H9 (cell line): ENCODE measurements at regions not wholly inside any gene's neighbourhood (a gene's known extent, or its start where the extent isn't known, plus 50 kb on each side); places are given as distances from the start of the nearest gene placed in this dataset.

Source experiments
- DNase-seq: peaks from one replicate; pipeline ENCODE4 v3.0.0-alpha.2; 2017
- H2AFZ ChIP-seq: one replicate; pipeline ENCODE4 v1.6.1; 2013; ENCODE audit warnings: mild to moderate bottlenecking, low read length, control low read depth, moderate library complexity
- H2AK5ac ChIP-seq: 2 replicates; pipeline ENCODE4 v1.6.1; 2013; ENCODE audit warnings: low read length, control low read depth, mixed read lengths; ENCODE audit not compliant: insufficient read length
- H2BK120ac ChIP-seq: one replicate; pipeline ENCODE4 v1.6.1; 2013; ENCODE audit warnings: low read depth, mild to moderate bottlenecking, low read length, control low read depth, inconsistent platforms; ENCODE audit not compliant: poor library complexity, severe bottlenecking
- H2BK12ac ChIP-seq: 2 replicates; pipeline ENCODE4 v1.6.1; 2013; ENCODE audit warnings: low read length, control low read depth, mixed read lengths, low read depth; ENCODE audit not compliant: insufficient read length
- H2BK15ac ChIP-seq: 2 replicates; pipeline ENCODE4 v1.6.1; 2013; ENCODE audit warnings: low read depth, low read length, control low read depth
- H2BK20ac ChIP-seq: one replicate; pipeline ENCODE4 v1.6.1; 2013; ENCODE audit warnings: low read depth, mild to moderate bottlenecking, low read length, control low read depth, inconsistent platforms; ENCODE audit not compliant: poor library complexity, severe bottlenecking
- H2BK5ac ChIP-seq: 2 replicates; pipeline ENCODE4 v1.6.1; 2013; ENCODE audit warnings: low read length, control low read depth, mixed read lengths; ENCODE audit not compliant: insufficient read length
- H3K14ac ChIP-seq: 2 replicates; pipeline ENCODE4 v1.6.1; 2013; ENCODE audit warnings: low read length, control low read depth; ENCODE audit not compliant: insufficient read depth
- H3K18ac ChIP-seq: 2 replicates; pipeline ENCODE4 v1.6.1; 2013; ENCODE audit warnings: low read depth, mild to moderate bottlenecking, mixed read lengths, low read length, control low read depth; ENCODE audit not compliant: insufficient read length
- H3K23ac ChIP-seq: 2 replicates; pipeline ENCODE4 v1.6.1; 2013; ENCODE audit warnings: low read length, control low read depth, mixed read lengths, low read depth; ENCODE audit not compliant: insufficient read length
- H3K23me2 ChIP-seq: 2 replicates; pipeline ENCODE4 v1.6.1; 2013; ENCODE audit warnings: low read depth, mild to moderate bottlenecking, mixed read lengths, low read length, control low read depth; ENCODE audit not compliant: insufficient read length, poor library complexity, severe bottlenecking
- H3K27ac ChIP-seq: 2 replicates; pipeline ENCODE4 v1.5.1; 2013; ENCODE audit warnings: low read length, control low read depth, mixed read lengths, low read depth; ENCODE audit not compliant: insufficient read length
- H3K27me3 ChIP-seq: 2 replicates; pipeline ENCODE4 v1.6.1; 2013; ENCODE audit warnings: low read length, control low read depth, inconsistent platforms; ENCODE audit not compliant: insufficient read depth
- H3K4ac ChIP-seq: 2 replicates; pipeline ENCODE4 v1.6.1; 2013; ENCODE audit warnings: low read depth, mild to moderate bottlenecking, control low read depth, inconsistent platforms, low read length, moderate library complexity
- H3K4me1 ChIP-seq: 2 replicates; pipeline ENCODE4 v1.6.1; 2013; ENCODE audit warnings: low read length, control low read depth, inconsistent platforms; ENCODE audit not compliant: insufficient read depth
- H3K4me2 ChIP-seq: 2 replicates; pipeline ENCODE4 v1.6.1; 2013; ENCODE audit warnings: low read length, control low read depth, mixed read lengths; ENCODE audit not compliant: insufficient read length, insufficient read depth
- H3K56ac ChIP-seq: 2 replicates; pipeline ENCODE4 v1.6.1; 2013; ENCODE audit warnings: low read depth, mild to moderate bottlenecking, mixed read lengths, low read length, control low read depth; ENCODE audit not compliant: insufficient read length
- H3K79me1 ChIP-seq: 2 replicates; pipeline ENCODE4 v1.6.1; 2013; ENCODE audit warnings: low read depth, mild to moderate bottlenecking, moderate library complexity, low read length, control low read depth, inconsistent platforms; ENCODE audit not compliant: insufficient read depth, poor library complexity, severe bottlenecking
- H3K79me2 ChIP-seq: 2 replicates; pipeline ENCODE4 v1.6.1; 2013; ENCODE audit warnings: low read length, control low read depth, inconsistent platforms; ENCODE audit not compliant: insufficient read depth
- H3K9ac ChIP-seq: 2 replicates; pipeline ENCODE4 v1.6.1; 2013; ENCODE audit warnings: low read length, control low read depth, mixed read lengths; ENCODE audit not compliant: insufficient read length; ENCODE audit errors: extremely low read depth
- H3K9me3 ChIP-seq: one replicate; pipeline ENCODE4 v1.6.1; 2013; ENCODE audit warnings: low read depth, low read length, inconsistent platforms; ENCODE audit not compliant: control insufficient read depth
- H3T11ph ChIP-seq: one replicate; pipeline ENCODE4 v1.6.1; 2013; ENCODE audit warnings: mild to moderate bottlenecking, low read length, control low read depth, inconsistent platforms
- H4K20me1 ChIP-seq: one replicate; pipeline ENCODE4 v1.6.1; 2013; ENCODE audit not compliant: control insufficient read depth, insufficient read length, insufficient read depth
- H4K5ac ChIP-seq: 2 replicates; pipeline ENCODE4 v1.6.1; 2013; ENCODE audit warnings: low read depth, mild to moderate bottlenecking, mixed read lengths, low read length, control low read depth; ENCODE audit not compliant: insufficient read length
- H4K8ac ChIP-seq: replicated peaks from 2 replicates; pipeline ENCODE4 v1.6.1; 2013; ENCODE audit warnings: low read length, control low read depth, mixed read lengths, low read depth; ENCODE audit not compliant: insufficient read length
- H4K91ac ChIP-seq: 2 replicates; pipeline ENCODE4 v1.6.1; 2013; ENCODE audit warnings: low read depth, mild to moderate bottlenecking, moderate library complexity, mixed read lengths, low read length, control low read depth; ENCODE audit not compliant: insufficient read length
- H3K27ac Mint-ChIP-seq, 3 experiments: 2 replicates in 2 of 3; 3 replicates in 1 of 3; pipeline ENCODE4 v1.8.0; 2020 to 2021; ENCODE audit warnings: mixed read lengths in 3 of 3, mild to moderate bottlenecking in 1 of 3, moderate library complexity in 1 of 3
- H3K27me3 Mint-ChIP-seq: 2 replicates; pipeline ENCODE4 v1.8.0; 2021; ENCODE audit warnings: low read depth, mild to moderate bottlenecking, moderate library complexity, mixed read lengths
- H3K36me3 Mint-ChIP-seq, 3 experiments: 2 replicates in 2 of 3; 3 replicates in 1 of 3; pipeline ENCODE4 v1.8.0; 2020 to 2021; ENCODE audit warnings: low read depth in 3 of 3, mixed read lengths in 3 of 3; ENCODE audit not compliant: insufficient read depth in 1 of 3
- H3K4me1 Mint-ChIP-seq, 2 experiments: 2 replicates each; pipeline ENCODE4 v1.8.0; 2020; ENCODE audit warnings: mixed read lengths in 2 of 2
- H3K4me3 Mint-ChIP-seq, 2 experiments: 2 replicates in 1 of 2; 3 replicates in 1 of 2; pipeline ENCODE4 v1.8.0; 2020 to 2021; ENCODE audit warnings: mild to moderate bottlenecking in 2 of 2, mixed read lengths in 2 of 2, moderate library complexity in 1 of 2
- H3K9me3 Mint-ChIP-seq, 2 experiments: 2 replicates in 1 of 2; 3 replicates in 1 of 2; pipeline ENCODE4 v1.8.0; 2020; ENCODE audit warnings: mild to moderate bottlenecking in 2 of 2, mixed read lengths in 2 of 2, moderate library complexity in 1 of 2
- WGBS: extraction: QIAGEN DNeasy Blood & Tissue Kit; methylation state at CpG from one replicate; pipeline ENCODE4 v1.1.7; 2013; ENCODE audit warnings: missing lambda C conversion rate, low lambda C conversion rate, mixed read lengths; ENCODE audit not compliant: insufficient read length; ENCODE audit errors: extremely low coverage; 5-methylcytosine and 5-hydroxymethylcytosine counted together
- TF ChIP-seq, protein P1 (sequence below): fragments of 200-600 bp; sonication (generic); conservative IDR thresholded peaks from 3 replicates; pipeline ENCODE4 v1.8.0; 2021; ENCODE audit warnings: antibody characterized with exemption, mild to moderate bottlenecking

DNA sequence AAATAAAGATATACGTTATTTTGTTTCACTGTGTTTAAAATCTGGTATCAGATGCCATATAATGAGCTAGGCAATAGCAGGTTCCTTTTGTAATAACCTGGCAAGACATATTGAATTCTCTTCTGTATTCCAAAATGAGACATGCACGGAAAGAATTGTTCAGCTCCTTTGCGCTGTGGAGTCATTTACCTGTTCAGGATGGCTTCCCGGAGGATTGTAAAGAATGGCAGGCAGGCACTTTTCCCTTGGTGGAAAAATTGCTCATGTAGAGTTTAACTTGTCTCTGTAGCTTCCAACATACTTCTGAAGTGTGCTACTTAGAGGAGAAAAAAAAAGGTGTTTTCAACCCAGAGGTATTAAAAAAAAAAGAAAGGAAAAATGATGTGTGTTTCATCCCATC lies 805.2 kb downstream of the GALC start:
- peaks cover 34 to 42% of the 10 kb centered on the region in 2 experiments for H3K4me1 Mint-ChIP-seq
- no peak overlapping the region for H3K9ac ChIP-seq
- H2AFZ ChIP-seq = no peak overlapping the region
- no peak overlapping the region for H3K56ac ChIP-seq
- no peak overlapping the region for H4K8ac ChIP-seq
- no peak for DNase-seq
- H2BK120ac ChIP-seq = no peak overlapping the region
- H2BK20ac ChIP-seq = no peak overlapping the region
- H3K79me2 ChIP-seq = no peaks in the 10 kb centered on the region
- peaks cover 49% of the 10 kb centered on the region for H3K27me3 Mint-ChIP-seq
- H4K91ac ChIP-seq = no peak overlapping the region
- no peak overlapping the region for H3K4me2 ChIP-seq
- no CpG with 5 or more reads among the region's 4 CpGs for WGBS
- no peak overlapping the region for H3K4me3 Mint-ChIP-seq
- H4K5ac ChIP-seq = no peak overlapping the region
- H3K4ac ChIP-seq = no peak overlapping the region
- no peaks in the 10 kb centered on the region; a peak in 1 of 7 replicates for H3K36me3 Mint-ChIP-seq
- no peak overlapping the region for H3K18ac ChIP-seq
- H4K20me1 ChIP-seq = no peaks in the 10 kb centered on the region
- no peak overlapping the region for H2BK5ac ChIP-seq
- H3K27ac ChIP-seq = no peak overlapping the region
- no peak overlapping the region for H3T11ph ChIP-seq
- no peak overlapping the region for H2BK15ac ChIP-seq
- no peaks in the 10 kb centered on the region for H3K23me2 ChIP-seq
- H3K27me3 ChIP-seq = no peaks in the 10 kb centered on the region
- no peak overlapping the region for H3K23ac ChIP-seq
- no peaks in the 10 kb centered on the region for H3K9me3 ChIP-seq
- no peaks in the 10 kb centered on the region for H3K79me1 ChIP-seq
- no peak overlapping the region for H2BK12ac ChIP-seq
- H3K14ac ChIP-seq = no peak overlapping the region
- TF ChIP-seq, protein P1, sequence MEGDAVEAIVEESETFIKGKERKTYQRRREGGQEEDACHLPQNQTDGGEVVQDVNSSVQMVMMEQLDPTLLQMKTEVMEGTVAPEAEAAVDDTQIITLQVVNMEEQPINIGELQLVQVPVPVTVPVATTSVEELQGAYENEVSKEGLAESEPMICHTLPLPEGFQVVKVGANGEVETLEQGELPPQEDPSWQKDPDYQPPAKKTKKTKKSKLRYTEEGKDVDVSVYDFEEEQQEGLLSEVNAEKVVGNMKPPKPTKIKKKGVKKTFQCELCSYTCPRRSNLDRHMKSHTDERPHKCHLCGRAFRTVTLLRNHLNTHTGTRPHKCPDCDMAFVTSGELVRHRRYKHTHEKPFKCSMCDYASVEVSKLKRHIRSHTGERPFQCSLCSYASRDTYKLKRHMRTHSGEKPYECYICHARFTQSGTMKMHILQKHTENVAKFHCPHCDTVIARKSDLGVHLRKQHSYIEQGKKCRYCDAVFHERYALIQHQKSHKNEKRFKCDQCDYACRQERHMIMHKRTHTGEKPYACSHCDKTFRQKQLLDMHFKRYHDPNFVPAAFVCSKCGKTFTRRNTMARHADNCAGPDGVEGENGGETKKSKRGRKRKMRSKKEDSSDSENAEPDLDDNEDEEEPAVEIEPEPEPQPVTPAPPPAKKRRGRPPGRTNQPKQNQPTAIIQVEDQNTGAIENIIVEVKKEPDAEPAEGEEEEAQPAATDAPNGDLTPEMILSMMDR = no peak
- H3K4me1 ChIP-seq = peaks cover 5% of the 10 kb centered on the region; the same call in 1 of the 2 replicates
- no peaks in the 10 kb centered on the region for H3K9me3 Mint-ChIP-seq
- no peak overlapping the region for H3K27ac Mint-ChIP-seq
- H2AK5ac ChIP-seq = no peak overlapping the region
